ENCODE measurements at regions not wholly inside any gene's neighbourhood (a gene's known extent, or its start where the extent isn't known, plus 50 kb on each side); places are given as distances from the start of the nearest gene placed in this dataset.

DNA sequence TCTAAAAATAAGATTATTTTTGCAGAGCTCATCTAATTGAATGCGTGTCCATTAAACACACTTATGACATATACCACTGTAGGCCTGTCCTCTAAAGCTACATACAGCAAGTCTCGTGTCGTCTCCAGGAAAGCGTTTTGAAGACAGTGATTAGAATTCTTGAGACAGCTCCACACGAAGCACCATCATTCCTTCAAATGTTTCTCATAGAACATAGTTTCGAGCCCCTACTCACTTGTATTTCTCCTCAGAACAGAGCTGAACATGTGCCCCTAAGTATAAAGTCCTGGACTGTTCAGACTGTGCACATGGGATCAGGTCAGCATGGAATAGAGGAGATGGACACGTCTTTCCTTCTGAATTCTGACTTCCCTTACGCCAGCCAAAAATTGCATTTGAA lies 64.5 kb upstream of the HMGA2 start:
- no peak for TF ChIP-seq POLR2A (IDR thresholded peaks at IDR 0.05)
- no peak for TF ChIP-seq EP300 (IDR thresholded peaks at IDR 0.05)
- TF ChIP-seq, protein P1, sequence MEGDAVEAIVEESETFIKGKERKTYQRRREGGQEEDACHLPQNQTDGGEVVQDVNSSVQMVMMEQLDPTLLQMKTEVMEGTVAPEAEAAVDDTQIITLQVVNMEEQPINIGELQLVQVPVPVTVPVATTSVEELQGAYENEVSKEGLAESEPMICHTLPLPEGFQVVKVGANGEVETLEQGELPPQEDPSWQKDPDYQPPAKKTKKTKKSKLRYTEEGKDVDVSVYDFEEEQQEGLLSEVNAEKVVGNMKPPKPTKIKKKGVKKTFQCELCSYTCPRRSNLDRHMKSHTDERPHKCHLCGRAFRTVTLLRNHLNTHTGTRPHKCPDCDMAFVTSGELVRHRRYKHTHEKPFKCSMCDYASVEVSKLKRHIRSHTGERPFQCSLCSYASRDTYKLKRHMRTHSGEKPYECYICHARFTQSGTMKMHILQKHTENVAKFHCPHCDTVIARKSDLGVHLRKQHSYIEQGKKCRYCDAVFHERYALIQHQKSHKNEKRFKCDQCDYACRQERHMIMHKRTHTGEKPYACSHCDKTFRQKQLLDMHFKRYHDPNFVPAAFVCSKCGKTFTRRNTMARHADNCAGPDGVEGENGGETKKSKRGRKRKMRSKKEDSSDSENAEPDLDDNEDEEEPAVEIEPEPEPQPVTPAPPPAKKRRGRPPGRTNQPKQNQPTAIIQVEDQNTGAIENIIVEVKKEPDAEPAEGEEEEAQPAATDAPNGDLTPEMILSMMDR (IDR thresholded peaks at IDR 0.05): no peak
- H3K4me1 ChIP-seq: no peaks in the 10 kb centered on the region
- H3K9me3 ChIP-seq: no peaks in the 10 kb centered on the region
- H3K4me3 ChIP-seq: no peak overlapping the region
- H3K27ac ChIP-seq: no peak overlapping the region
- H3K27me3 ChIP-seq: no peaks in the 10 kb centered on the region
- H3K36me3 ChIP-seq: no peaks in the 10 kb centered on the region
- 91% methylated on average over 8 of the region's 8 CpGs for WGBS, 2 donors
- no peak for DNase-seq (ENCODE audit: low spot score in 2 of 2)

GRCh38 chr12:65761301-65761700 lies 63.0 kb upstream of the HMGA2 start:
- no peaks in the 10 kb centered on the region for H3K27me3 ChIP-seq
- no peak for DNase-seq (ENCODE audit: low spot score in 2 of 2)
- no peaks in the 10 kb centered on the region for H3K9me3 ChIP-seq
- H3K4me1 ChIP-seq: no peaks in the 10 kb centered on the region
- TF ChIP-seq EP300 (IDR thresholded peaks at IDR 0.05) (no peak), POLR2A (IDR thresholded peaks at IDR 0.05) (no peak)
- TF ChIP-seq, protein P1 (IDR thresholded peaks at IDR 0.05): no peak
- 53 to 77% methylated on average over 2 of the region's 2 CpGs for WGBS, 2 donors
- no peak overlapping the region for H3K4me3 ChIP-seq
- H3K27ac ChIP-seq: no peak overlapping the region
- H3K36me3 ChIP-seq: no peaks in the 10 kb centered on the region

GRCh38 chr12:65764325-65764724 lies 60.0 kb upstream of the HMGA2 start:
- 85 to 95% methylated on average over 2 of the region's 2 CpGs for WGBS, 2 donors
- DNase-seq (ENCODE audit: low spot score in 2 of 2): no peak
- Histone ChIP-seq H3K9me3 (no peaks in the 10 kb centered on the region), H3K27me3 (no peaks in the 10 kb centered on the region), H3K4me1 (no peaks in the 10 kb centered on the region), H3K4me3 (no peak overlapping the region), H3K27ac (no peak overlapping the region), H3K36me3 (no peaks in the 10 kb centered on the region)
- no peak for TF ChIP-seq EP300 (IDR thresholded peaks at IDR 0.05)
- no peak for TF ChIP-seq POLR2A (IDR thresholded peaks at IDR 0.05)
- TF ChIP-seq, protein P1 (IDR thresholded peaks at IDR 0.05): no peak

DNA sequence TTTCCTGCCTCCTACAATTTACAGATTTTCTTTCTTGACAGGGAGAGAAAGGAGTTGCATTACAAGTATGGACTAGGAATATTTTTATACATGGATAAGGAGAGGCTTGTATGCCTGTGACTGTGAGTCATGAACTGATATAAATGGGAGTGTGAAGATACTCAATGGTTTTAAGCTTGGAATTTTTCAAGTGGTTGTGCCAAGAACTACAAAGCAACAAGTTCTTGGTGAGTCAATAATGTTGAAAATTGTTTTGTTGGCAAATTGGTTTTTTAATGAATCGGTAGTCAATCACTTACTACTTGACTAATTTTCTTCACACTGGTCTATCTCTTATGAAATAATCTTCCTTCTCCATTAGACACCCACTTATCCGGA lies 58.9 kb upstream of the HMGA2 start:
- Histone ChIP-seq H3K9me3 (no peaks in the 10 kb centered on the region), H3K36me3 (no peaks in the 10 kb centered on the region), H3K27me3 (no peaks in the 10 kb centered on the region), H3K27ac (no peak overlapping the region), H3K4me1 (no peaks in the 10 kb centered on the region), H3K4me3 (no peak overlapping the region)
- DNase-seq (ENCODE audit: low spot score in 2 of 2): no peak
- no peak for TF ChIP-seq EP300 (IDR thresholded peaks at IDR 0.05)
- 88 to 91% methylated on average over 2 of the region's 2 CpGs for WGBS, 2 donors

GRCh38 chr12:65769880-65770279 lies 54.4 kb upstream of the HMGA2 start:
- H3K4me1 ChIP-seq: no peaks in the 10 kb centered on the region
- TF ChIP-seq, protein P1 (IDR thresholded peaks at IDR 0.05): no peak
- TF ChIP-seq POLR2A (IDR thresholded peaks at IDR 0.05) (no peak), EP300 (IDR thresholded peaks at IDR 0.05) (no peak)
- H3K36me3 ChIP-seq: no peaks in the 10 kb centered on the region
- WGBS, 2 donors: 85 to 87% methylated on average over 6 of the region's 6 CpGs
- no peak overlapping the region for H3K27ac ChIP-seq
- H3K4me3 ChIP-seq: no peak overlapping the region
- no peak for DNase-seq (ENCODE audit: low spot score in 2 of 2)
- H3K9me3 ChIP-seq: no peaks in the 10 kb centered on the region
- H3K27me3 ChIP-seq: no peaks in the 10 kb centered on the region
